HCT116 (cell line): ENCODE measurements at regions not wholly inside any gene's neighbourhood (a gene's known extent, or its start where the extent isn't known, plus 50 kb on each side); places are given as distances from the start of the nearest gene placed in this dataset.
"Not testable (repeated sequence)": the region's sequence is repeated elsewhere in the genome, so short reads cannot be mapped to it uniquely, and the experiment has no call there.

Experiments
- ATAC-seq: fragments of 200-7000 bp; cut with Tn5 transposase; 2 replicates; pipeline ENCODE4 v1.9.1; 2020; ENCODE audit warnings: mild to moderate bottlenecking, moderate library complexity
- BruUV-seq: library from RNA; stranded (reverse); fragments of 400-500 nt; replicated peaks from 2 replicates; lab custom pipeline; 2021; lab: Mats Ljungman, UMichigan
- CTCF ChIA-PET: fragments of 300-600 bp; sonication (Branson Sonifier 250); formaldehyde crosslinking; loops from one replicate; lab custom pipeline; 2021; ENCODE audit warnings: antibody characterized with exemption; lab: Charles Lee
- POLR2A ChIA-PET: fragments of 300-600, 350-600 bp; sonication (Branson Sonifier 250); formaldehyde crosslinking; loops from one replicate; lab custom pipeline; 2021; ENCODE audit warnings: antibody characterized with exemption; lab: Charles Lee
- RAD21 ChIA-PET, 2 experiments: fragments of 300-600 bp; sonication (Branson Sonifier 250); formaldehyde crosslinking; loops; one replicate each; lab custom pipeline; 2023; ENCODE audit warnings: low total read pairs in 2 of 2; ENCODE audit not compliant: uncharacterized antibody in 2 of 2, unreplicated experiment in 2 of 2, low non-redundant PET in 1 of 2; lab: Charles Lee
- DNase-seq: peaks from one replicate; pipeline ENCODE4 v3.0.0-alpha.2; 2010; ENCODE audit warnings: low read depth, low spot score
- H2AFZ ChIP-seq: fragments of 200-600 bp; shearing (Covaris generic), sonication (generic); 2 replicates; pipeline ENCODE4 v1.6.1; 2017; ENCODE audit warnings: low read depth, mixed run types, mixed read lengths, antibody characterized with exemption, low read length; ENCODE audit not compliant: poor library complexity, severe bottlenecking
- H3K27ac ChIP-seq: 2 replicates; pipeline ENCODE4 v1.5.1; 2012; ENCODE audit warnings: low read depth, low read length
- H3K27me3 ChIP-seq: fragments of 200-600 bp; sonication (generic); 2 replicates; pipeline ENCODE4 v1.6.1; 2016; ENCODE audit warnings: mixed run types, low read length, mixed read lengths; ENCODE audit not compliant: insufficient read depth
- H3K36me3 ChIP-seq, 2 experiments: fragments of 200-500 bp in 1 of 2; fragments of 200-600 bp in 1 of 2; sonication (Bioruptor generic) in 1 of 2; sonication (generic) in 1 of 2; 2 replicates each; pipeline versions ENCODE4 v1.5.1 to v1.6.1; 2014 to 2016; ENCODE audit warnings: low read length in 2 of 2, inconsistent platforms in 1 of 2, mixed read lengths in 1 of 2, mixed run types in 1 of 2; ENCODE audit not compliant: insufficient read depth in 2 of 2, control insufficient read depth in 1 of 2
- H3K4me1 ChIP-seq, 2 experiments: fragments of 200-600 bp in 1 of 2; sonication (generic) in 1 of 2; 2 replicates each; pipeline versions ENCODE4 v1.5.1 to v1.6.1; 2012 to 2017; ENCODE audit warnings: low read length in 2 of 2, inconsistent platforms in 1 of 2, mild to moderate bottlenecking in 1 of 2, mixed read lengths in 1 of 2, mixed run types in 1 of 2, moderate library complexity in 1 of 2; ENCODE audit not compliant: insufficient read depth in 2 of 2, control insufficient read depth in 1 of 2
- H3K4me2 ChIP-seq: fragments of 200-600 bp; sonication (generic); 2 replicates; pipeline ENCODE4 v1.6.1; 2017; ENCODE audit warnings: mixed run types, low read length, mixed read lengths
- H3K4me3 ChIP-seq, 2 experiments: fragments of 200-600 bp in 1 of 2; sonication (generic) in 1 of 2; replicated peaks in 1 of 2; 2 replicates each; pipeline ENCODE4 v1.5.1; 2011 to 2016; ENCODE audit warnings: low read length in 2 of 2, control low read depth in 1 of 2, low read depth in 1 of 2, mild to moderate bottlenecking in 1 of 2, mixed read lengths in 1 of 2, mixed run types in 1 of 2
- H3K79me2 ChIP-seq: fragments of 200-600 bp; sonication (generic); 2 replicates; pipeline ENCODE4 v1.6.1; 2017; ENCODE audit warnings: mild to moderate bottlenecking, mixed run types, low read length, moderate library complexity, mixed read lengths; ENCODE audit not compliant: insufficient read depth
- H3K9ac ChIP-seq: fragments of 200-600 bp; sonication (generic); 2 replicates; pipeline ENCODE4 v1.6.1; 2016; ENCODE audit warnings: low read length, mixed read lengths
- H3K9me2 ChIP-seq: fragments of 200-600 bp; sonication (generic), shearing (Covaris generic); 2 replicates; pipeline ENCODE4 v1.6.1; 2017; ENCODE audit warnings: mixed run types, mild to moderate bottlenecking, moderate library complexity; ENCODE audit not compliant: insufficient read depth
- H3K9me3 ChIP-seq, 2 experiments: fragments of 200-500 bp in 1 of 2; fragments of 200-600 bp in 1 of 2; sonication (Bioruptor generic) in 1 of 2; sonication (generic) in 1 of 2; 2 replicates each; pipeline ENCODE4 v1.6.1; 2014 to 2017; ENCODE audit warnings: low read length in 2 of 2, mixed read lengths in 2 of 2, inconsistent platforms in 1 of 2, low read depth in 1 of 2, mild to moderate bottlenecking in 1 of 2, mixed run types in 1 of 2, moderate library complexity in 1 of 2; ENCODE audit not compliant: control insufficient read depth in 1 of 2, insufficient read depth in 1 of 2
- H4K20me1 ChIP-seq: fragments of 200-600 bp; sonication (generic), shearing (Covaris generic); 2 replicates; pipeline ENCODE4 v1.6.1; 2017; ENCODE audit warnings: mixed run types, mild to moderate bottlenecking, moderate library complexity; ENCODE audit not compliant: insufficient read depth
- CBX3 ChIP-seq: IDR thresholded peaks from 2 replicates; pipeline ENCODE4 v1.6.1; 2012; ENCODE audit warnings: low read depth
- ELF1 ChIP-seq: IDR thresholded peaks from 2 replicates; pipeline ENCODE4 v1.6.1; 2012; ENCODE audit warnings: low read depth, borderline replicate concordance
- EZH2 ChIP-seq: fragments of 200-600 bp; sonication (generic); IDR thresholded peaks from 2 replicates; pipeline ENCODE4 v1.6.1; 2017; ENCODE audit warnings: antibody characterized with exemption, mixed run types
- FOSL1 ChIP-seq: IDR thresholded peaks from 2 replicates; pipeline ENCODE4 v1.6.1; 2012; ENCODE audit warnings: low read depth
- JUND ChIP-seq: IDR thresholded peaks from 2 replicates; pipeline ENCODE4 v1.6.1; 2012
- POLR2A ChIP-seq: IDR thresholded peaks from 2 replicates; pipeline ENCODE4 v1.7.0; 2011; ENCODE audit warnings: borderline replicate concordance; ENCODE audit not compliant: insufficient read depth, insufficient read length; ENCODE audit errors: extremely low read depth
- TCF7L2 ChIP-seq: IDR thresholded peaks from 2 replicates; pipeline ENCODE4 v1.7.0; 2011; ENCODE audit warnings: borderline replicate concordance, inconsistent platforms; ENCODE audit not compliant: insufficient read depth, insufficient read length; ENCODE audit errors: extremely low read depth
- intact Hi-C: fragments of 100-400 bp; cut with micrococcal nuclease; formaldehyde crosslinking; loops from 2 replicates; pipeline ENCODE4 v1.10.0; 2022
- TF ChIP-seq, protein P1 (sequence below): IDR thresholded peaks from 2 replicates; pipeline ENCODE4 v1.6.1; 2011; ENCODE audit warnings: mild to moderate bottlenecking, low read length, moderate library complexity; ENCODE audit not compliant: insufficient replicate concordance; ENCODE audit errors: extremely low read depth
- TF ChIP-seq, protein P2 (sequence below): IDR thresholded peaks from 2 replicates; pipeline ENCODE4 v1.6.1; 2012; ENCODE audit warnings: low read depth
- TF ChIP-seq, protein P3 (sequence below): IDR thresholded peaks from 2 replicates; pipeline ENCODE4 v1.6.1; 2012

DNA sequence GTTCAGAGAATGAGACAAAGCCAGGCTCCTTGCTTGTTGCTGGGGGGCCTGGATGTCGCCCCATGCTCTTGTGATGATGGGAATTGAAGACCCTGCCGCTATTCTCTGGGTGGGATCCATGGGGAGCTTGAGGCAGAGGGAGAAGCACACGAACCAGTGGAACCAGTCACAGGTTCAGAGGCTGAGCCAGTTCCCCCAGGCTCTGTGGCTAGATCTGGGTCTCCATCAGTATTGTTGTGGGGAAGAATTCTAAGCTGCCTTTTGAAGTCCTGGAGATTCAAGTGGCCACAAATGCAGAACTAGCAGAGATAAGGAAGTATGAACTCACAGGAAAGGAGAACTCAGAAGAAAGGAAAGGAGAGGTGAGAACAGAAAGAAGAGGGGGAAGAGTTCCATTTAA is 219.4 kb downstream of the MSX2 start:
- no TSS peak for BruUV-seq
- ChIA-PET POLR2A (no interaction called here), CTCF (no interaction called here)

DNA sequence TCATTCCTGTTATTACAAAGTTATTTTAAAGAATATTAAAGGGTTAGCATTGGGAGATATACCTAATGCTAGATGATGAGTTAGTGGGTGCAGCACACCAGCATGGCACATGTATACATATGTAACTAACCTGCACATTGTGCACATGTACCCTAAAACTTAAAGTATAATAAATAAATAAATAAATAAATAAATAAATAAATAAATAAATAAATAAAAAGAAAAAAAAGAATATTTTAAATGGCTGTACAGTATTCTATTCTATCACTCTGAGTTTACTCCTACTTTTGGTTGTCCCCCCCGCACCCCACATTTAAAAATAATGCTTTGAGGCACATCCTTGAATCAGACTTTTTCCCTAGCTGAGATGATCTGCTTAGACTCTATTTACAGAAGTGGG is 218.6 kb downstream of the MSX2 start:
- H3K4me3 ChIP-seq, POLR2A ChIA-PET, H4K20me1 ChIP-seq, H3K27ac ChIP-seq, H2AFZ ChIP-seq, H3K4me2 ChIP-seq, H3K9me3 ChIP-seq, intact Hi-C loops, H3K79me2 ChIP-seq, CTCF ChIA-PET, BruUV-seq, RAD21 ChIA-PET, H3K9me2 ChIP-seq, ATAC-seq, H3K4me1 ChIP-seq, H3K9ac ChIP-seq, H3K27me3 ChIP-seq, DNase-seq, H3K36me3 ChIP-seq: not testable (repeated sequence)

More for the DNA sequence above, 219.4 kb downstream of the MSX2 start:
- RAD21 ChIA-PET: no interaction called here
- H3K9me3 ChIP-seq: no peaks in the 10 kb centered on the region
- intact Hi-C loops: no loop called here
- no peak overlapping the region for H3K4me2 ChIP-seq
- no peaks in the 10 kb centered on the region for H3K36me3 ChIP-seq
- ATAC-seq (no peak), DNase-seq (no peak)
- H3K79me2 ChIP-seq: no peaks in the 10 kb centered on the region
- H2AFZ ChIP-seq: no peak overlapping the region
- no peak overlapping the region for H3K4me3 ChIP-seq
- no peak overlapping the region for H3K9ac ChIP-seq
- H3K27ac ChIP-seq: no peak overlapping the region
- no peaks in the 10 kb centered on the region for H3K9me2 ChIP-seq
- TF ChIP-seq JUND (no peak), FOSL1 (no peak), ELF1 (no peak), CBX3 (no peak), EZH2 (no peak), POLR2A (no peak), TCF7L2 (no peak)
- TF ChIP-seq, protein P1, sequence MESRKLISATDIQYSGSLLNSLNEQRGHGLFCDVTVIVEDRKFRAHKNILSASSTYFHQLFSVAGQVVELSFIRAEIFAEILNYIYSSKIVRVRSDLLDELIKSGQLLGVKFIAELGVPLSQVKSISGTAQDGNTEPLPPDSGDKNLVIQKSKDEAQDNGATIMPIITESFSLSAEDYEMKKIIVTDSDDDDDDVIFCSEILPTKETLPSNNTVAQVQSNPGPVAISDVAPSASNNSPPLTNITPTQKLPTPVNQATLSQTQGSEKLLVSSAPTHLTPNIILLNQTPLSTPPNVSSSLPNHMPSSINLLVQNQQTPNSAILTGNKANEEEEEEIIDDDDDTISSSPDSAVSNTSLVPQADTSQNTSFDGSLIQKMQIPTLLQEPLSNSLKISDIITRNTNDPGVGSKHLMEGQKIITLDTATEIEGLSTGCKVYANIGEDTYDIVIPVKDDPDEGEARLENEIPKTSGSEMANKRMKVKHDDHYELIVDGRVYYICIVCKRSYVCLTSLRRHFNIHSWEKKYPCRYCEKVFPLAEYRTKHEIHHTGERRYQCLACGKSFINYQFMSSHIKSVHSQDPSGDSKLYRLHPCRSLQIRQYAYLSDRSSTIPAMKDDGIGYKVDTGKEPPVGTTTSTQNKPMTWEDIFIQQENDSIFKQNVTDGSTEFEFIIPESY: no peak
- TF ChIP-seq, protein P2, sequence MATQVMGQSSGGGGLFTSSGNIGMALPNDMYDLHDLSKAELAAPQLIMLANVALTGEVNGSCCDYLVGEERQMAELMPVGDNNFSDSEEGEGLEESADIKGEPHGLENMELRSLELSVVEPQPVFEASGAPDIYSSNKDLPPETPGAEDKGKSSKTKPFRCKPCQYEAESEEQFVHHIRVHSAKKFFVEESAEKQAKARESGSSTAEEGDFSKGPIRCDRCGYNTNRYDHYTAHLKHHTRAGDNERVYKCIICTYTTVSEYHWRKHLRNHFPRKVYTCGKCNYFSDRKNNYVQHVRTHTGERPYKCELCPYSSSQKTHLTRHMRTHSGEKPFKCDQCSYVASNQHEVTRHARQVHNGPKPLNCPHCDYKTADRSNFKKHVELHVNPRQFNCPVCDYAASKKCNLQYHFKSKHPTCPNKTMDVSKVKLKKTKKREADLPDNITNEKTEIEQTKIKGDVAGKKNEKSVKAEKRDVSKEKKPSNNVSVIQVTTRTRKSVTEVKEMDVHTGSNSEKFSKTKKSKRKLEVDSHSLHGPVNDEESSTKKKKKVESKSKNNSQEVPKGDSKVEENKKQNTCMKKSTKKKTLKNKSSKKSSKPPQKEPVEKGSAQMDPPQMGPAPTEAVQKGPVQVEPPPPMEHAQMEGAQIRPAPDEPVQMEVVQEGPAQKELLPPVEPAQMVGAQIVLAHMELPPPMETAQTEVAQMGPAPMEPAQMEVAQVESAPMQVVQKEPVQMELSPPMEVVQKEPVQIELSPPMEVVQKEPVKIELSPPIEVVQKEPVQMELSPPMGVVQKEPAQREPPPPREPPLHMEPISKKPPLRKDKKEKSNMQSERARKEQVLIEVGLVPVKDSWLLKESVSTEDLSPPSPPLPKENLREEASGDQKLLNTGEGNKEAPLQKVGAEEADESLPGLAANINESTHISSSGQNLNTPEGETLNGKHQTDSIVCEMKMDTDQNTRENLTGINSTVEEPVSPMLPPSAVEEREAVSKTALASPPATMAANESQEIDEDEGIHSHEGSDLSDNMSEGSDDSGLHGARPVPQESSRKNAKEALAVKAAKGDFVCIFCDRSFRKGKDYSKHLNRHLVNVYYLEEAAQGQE: no peak
- TF ChIP-seq, protein P3, sequence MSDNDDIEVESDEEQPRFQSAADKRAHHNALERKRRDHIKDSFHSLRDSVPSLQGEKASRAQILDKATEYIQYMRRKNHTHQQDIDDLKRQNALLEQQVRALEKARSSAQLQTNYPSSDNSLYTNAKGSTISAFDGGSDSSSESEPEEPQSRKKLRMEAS: no peak
- H3K27me3 ChIP-seq: no peaks in the 10 kb centered on the region
- H4K20me1 ChIP-seq: no peaks in the 10 kb centered on the region
- H3K4me1 ChIP-seq: no peaks in the 10 kb centered on the region
